NCI-H510A (cell line): ENCODE measurements at regions not wholly inside any gene's neighbourhood (a gene's known extent, or its start where the extent isn't known, plus 50 kb on each side); places are given as distances from the start of the nearest gene placed in this dataset.

ENCODE experiments used
- DNase-seq: peaks from one replicate; lab custom pipeline; 2025; lab: John Stamatoyannopoulos, UW

- DNase-seq: no peak
These were observed 182.0 kb upstream of the IER5L start for GRCh38 chr9:129359916-129360536.

DNA sequence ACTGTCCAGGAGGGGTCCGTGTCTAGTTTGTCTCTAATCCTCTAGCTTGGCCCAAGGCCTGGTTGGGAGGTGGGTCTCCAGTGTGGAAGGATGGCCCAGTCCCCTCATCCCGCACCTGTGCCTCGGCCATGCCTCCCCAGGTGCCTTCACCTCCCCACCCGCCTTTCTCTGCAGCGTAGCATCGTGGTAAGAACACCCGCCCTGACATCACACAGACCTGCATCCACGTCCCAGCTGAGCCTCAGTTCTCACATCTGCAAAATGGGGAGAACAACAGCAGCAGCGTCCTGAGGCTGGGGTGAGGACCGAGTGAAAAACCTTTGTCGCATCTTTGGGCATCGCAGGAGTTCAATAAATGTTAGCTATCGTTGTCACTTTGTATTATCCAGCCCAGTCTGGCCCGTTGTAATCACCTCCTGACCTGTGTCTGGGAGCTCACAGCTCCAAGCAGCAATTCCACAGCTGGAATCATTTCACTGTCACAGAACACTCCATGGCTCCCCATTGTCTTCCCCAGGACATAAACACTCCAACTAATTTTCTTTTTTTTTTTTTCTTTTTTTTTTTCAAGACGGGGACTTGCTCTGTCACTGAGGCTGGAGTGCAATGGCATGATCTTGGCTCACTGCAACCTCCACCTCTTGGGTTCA lies 181.2 kb upstream of the IER5L start:
- DNase-seq: no peak

DNA sequence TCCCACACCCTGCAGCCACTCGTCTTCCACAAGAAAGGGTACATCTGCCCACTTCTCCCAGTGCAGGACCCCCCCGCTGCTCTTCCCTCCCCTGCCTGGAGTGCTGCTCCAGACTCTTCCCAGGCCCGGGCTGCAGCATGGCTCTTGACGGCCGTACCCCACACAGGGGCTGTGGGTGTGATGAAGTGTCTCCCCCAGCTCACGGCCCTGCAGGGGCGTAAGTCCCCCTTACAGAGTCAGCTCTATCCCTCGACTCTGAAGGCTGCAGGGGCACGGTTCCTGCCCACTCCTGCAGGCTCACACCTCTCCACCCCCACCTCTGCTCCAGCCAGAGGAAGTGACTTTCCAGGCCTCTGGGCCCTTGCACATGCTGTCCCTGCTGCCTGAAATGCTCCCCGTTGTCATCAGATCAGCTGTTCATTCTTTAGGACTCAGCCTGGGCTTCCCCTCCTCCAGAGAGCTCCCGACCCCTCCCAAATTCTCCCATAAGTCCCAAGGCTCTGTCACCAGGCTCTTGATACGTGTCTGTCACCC lies 180.6 kb upstream of the IER5L start:
- no peak for DNase-seq

DNA sequence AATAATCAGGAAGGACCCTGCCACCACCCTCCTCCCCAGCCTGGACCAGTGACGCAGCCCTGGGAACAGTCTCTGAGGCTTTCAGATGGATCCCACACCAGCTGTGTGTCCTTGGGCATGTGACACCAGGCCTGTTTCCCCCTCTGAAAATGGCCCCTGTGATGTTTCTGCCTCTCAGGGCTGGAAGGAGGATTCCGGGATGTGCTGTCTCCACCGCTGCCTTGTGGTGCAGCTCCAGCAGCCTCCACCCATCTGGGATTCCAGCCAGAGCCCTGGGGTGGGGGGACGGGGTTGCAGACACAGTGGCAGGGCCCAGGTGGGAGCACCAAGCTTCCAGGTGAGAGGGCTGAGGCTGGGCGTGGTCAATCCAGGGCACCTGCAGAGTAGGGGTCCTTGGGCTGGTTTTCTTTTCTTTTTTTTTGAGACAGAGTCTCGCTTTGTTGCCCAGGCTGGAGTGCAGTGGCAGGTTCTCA lies 179.7 kb upstream of the IER5L start:
- DNase-seq: no peak

- DNase-seq: no peak
These were observed 179.1 kb upstream of the IER5L start for GRCh38 chr9:129356871-129357772.

DNA sequence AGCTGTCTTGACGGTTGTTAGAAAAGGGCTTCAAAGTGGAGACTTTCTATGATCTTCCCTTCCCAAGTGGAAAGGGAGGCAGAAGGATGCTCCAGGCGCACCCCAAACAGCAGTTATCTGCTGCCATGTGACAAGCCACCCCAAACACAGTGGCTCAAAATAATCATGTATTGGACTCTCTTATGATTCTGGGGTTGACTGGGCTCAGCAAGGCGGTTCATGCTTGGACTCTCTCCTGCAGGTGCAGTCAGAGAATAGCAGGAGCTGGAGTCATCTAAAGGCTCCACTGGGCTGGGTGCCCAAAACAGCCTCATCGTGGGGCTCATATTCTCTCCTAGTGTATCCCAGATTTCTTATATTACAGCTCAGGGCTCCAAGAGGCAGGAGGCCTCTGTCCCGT lies 177.6 kb upstream of the IER5L start:
- DNase-seq: no peak

DNA sequence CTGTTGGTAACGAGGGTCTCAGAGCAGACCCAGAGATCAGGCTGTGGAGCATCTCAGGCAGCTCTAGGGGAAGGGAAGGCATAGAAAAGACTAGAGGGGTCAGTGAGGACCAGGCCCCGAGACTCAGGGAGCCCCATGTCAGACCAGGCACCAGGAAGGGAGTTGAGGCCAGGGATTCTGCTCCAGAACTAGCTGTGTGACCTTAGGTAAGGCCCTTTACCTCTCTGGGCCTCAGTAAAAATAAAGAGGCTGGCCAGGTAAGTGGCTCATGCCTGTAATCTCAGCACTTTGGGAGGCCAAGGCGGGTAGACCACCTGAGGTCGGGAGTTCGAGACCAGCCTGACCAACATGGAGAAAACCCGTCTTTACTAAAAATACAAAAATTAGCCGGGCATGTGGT lies 176.4 kb upstream of the IER5L start:
- no peak for DNase-seq

GRCh38 chr9:129353697-129354336 lies 175.8 kb upstream of the IER5L start:
- DNase-seq: no peak

DNA sequence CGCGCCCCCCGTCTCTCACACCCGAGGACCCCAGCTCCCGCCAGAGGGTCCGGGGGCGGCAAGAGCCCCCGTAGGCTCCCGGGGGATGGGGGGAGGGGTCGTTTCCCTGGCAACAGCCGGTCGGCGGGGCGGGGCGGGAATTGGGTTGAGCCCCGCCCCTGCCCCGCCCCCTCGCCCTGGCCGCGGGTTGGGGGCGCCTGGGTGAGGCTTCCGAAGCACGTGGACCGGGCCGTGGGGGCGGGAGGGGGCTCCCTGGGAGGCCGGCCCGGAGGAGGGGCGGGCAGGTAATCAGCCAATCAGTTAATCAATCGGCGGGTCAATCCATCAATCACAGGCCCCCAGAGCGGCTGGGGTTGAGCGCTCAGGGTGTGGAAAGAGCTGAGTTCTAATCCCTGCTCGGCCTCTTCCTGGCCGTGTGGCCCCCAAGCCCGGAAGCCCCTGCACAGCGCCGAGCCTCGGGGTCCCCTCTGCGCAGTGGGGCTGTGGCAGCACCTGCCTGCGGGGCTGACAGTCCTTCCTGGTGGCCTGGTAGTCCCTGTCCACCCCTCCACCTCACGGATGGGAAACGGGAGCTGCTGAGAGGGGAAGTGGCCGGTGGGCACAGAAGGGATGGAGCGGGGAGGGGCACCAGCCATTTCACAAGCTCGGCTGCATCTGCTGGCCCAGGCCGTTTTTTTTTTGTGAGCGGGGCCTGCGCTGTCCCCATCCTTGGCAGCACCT lies 174.2 kb upstream of the IER5L start:
- DNase-seq: no peak

- no peak for DNase-seq
These were observed 173.6 kb upstream of the IER5L start for GRCh38 chr9:129351642-129352145.

DNA sequence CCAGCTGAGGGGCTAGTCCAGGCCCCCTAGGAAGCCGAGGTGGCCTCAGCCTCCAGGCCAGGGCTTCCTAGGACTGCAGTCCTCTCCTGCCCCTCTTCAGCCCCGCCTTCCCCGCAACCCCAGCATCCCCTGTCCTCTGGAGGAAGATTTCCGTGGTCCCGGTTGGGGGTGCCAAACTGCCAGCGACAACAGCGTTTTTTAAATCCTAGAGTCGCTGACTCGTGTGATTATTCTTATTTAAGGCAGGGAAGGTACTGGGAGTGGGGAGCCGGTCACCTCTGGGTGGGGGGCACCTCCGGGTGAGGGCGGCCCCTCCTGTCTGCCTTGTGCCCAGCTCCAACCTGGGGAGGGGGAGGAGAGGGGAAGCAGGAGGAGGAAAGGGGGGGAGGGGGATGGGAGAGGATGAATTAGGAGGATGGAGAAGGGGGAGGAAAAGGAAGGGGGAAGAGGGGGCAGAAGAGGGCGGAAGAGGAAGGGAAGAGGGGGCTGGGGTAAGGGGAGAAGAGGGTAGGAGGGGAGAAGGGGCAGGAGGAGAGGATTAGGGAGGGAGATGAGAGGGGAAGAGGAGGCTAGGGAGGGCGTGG lies 173.1 kb upstream of the IER5L start:
- no peak for DNase-seq

GRCh38 chr9:129350143-129350935 lies 172.3 kb upstream of the IER5L start:
- no peak for DNase-seq

DNA sequence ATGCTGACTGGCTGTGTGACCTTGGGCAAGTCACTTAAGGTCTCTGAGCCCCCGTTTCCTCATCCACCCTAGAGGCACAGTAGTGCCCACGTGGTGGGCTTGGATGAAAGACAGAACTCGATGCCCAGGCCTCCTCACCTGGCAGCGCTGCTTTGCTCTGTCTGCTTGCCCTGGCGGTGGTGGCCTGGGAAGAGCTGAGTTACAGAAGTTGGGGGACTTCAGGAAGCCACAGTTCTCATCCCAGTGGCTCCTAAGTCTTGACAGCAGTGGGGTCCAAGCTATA lies 171.5 kb upstream of the IER5L start:
- no peak for DNase-seq

DNA sequence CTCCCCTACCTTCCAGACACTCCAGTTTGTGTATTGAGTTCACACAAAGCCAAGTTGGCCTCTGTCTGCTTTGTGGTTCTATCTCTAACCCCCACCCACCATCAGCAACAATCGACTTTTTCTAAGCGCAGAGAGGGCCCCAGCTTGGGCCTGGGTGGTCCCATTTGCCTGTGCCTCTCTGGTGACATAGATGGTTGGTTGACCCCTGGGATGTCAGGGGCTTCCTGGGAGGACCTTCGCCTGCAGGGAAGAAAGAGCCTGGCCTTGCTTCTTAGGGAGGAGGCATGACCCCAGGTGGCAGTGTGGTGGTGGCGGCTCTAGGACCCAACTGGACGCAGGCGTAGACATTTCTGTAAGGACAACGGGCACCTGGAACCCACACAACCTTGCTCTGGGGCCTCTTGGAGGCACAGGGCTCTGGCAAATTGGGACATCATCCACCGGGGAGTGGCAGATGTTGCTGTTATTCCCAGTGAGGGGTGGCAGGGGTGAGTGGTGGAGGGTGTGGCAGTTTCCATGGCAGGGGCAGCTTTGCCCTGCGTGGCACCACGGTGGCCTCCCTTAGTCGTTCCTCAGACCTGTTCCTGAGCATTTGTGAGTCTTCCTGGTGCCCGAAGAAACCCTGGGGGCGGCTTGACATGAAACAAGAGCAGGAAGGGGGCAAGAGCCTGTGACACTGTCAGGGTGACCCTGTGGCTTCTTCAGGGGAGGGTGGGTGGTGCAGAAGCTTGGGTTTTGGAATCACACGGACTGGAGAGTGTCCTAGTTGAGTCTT lies 171.0 kb upstream of the IER5L start:
- no peak for DNase-seq

DNA sequence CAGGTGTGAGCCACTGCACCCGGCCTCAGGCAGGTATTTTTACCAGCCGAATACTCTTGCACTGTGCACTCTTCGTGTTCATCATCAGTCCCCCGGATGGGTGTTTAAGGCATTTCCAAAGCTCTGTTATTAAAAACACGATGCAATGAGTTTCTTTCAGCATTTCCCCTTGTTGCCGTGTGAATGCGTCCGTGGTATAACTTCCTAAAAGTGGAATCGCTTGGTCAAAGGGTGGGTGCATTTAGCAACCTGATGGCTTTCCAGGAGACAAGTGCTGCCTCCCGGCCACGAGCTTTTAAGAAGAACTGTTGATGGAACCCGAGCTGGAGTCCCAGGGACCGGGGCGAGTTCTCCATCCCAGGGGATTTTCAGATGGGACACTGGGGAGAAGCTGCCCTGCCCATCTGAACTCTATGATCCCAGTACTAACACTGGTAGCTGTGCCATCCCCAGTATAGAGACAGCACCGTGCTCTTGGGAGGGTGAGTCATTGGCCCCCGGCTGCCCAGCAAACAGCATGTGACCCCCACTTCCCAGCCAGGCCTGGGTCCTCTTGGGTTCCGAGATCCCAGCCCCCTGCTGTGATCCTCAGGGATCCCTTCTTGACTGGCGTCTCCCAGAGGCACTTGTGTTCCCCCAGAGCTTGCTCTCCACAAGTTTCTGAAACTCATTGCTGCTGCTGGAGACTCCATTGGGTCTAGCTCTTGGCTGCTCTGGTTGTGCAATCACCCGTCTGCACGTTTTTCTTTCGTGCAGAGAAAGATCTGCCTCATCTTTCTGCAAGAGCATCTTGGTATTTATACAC lies 169.5 kb upstream of the IER5L start:
- no peak for DNase-seq

GRCh38 chr9:129346046-129346445 lies 168.0 kb upstream of the IER5L start:
- no peak for DNase-seq

GRCh38 chr9:129344641-129345495 lies 166.8 kb upstream of the IER5L start:
- no peak for DNase-seq
